ENCODE measurements at regions not wholly inside any gene's neighbourhood (a gene's known extent, or its start where the extent isn't known, plus 50 kb on each side); places are given as distances from the start of the nearest gene placed in this dataset.

DNA sequence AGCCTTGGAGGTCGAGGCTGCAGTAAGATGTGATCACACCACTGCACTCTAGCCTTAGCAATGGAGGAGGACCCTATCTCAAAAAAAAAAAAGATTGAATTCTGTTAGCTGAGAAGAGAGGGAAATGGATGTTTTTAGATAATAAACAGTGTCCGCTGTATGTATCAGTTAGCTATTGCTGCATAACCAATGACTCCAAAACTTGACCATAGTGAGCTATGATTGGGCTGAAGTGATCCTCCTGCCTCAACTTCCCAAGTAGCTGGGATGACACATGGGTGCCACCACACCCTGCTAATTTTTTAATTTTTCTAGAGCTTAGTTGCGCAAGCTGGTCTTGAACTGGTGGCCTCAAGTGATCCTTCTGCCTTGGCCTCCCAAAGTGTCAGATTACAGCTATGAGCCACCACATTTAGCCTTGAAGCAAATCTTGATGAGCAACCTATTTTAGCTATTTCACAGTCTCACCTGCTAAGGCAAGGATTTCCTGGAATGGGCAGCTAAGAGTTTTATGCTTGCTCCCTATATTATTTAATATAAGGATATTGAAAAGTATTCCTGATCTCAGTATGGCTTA, 68.3 kb upstream of the ATF7IP2 start:
- Histone ChIP-seq H2AFZ (ENCODE audit: low read depth, low read length, poor library complexity, severe bottlenecking) (no peak overlapping the region), H3K36me3 (ENCODE audit: control insufficient read depth in 1 of 2, insufficient read depth in 2 of 2, low read length in 2 of 2) (no peaks in the 10 kb centered on the region), H4K20me1 (ENCODE audit: insufficient read depth) (no peaks in the 10 kb centered on the region), H3K79me2 (ENCODE audit: insufficient read depth, low read length) (no peaks in the 10 kb centered on the region), H3K4me2 (ENCODE audit: low read length) (no peak overlapping the region), H3K4me3 (replicated peaks in 1 of 2; ENCODE audit: low read depth in 1 of 2, low read length in 2 of 2) (no peak overlapping the region), H3K4me1 (ENCODE audit: control insufficient read depth in 1 of 2, insufficient read depth in 2 of 2, low read length in 2 of 2) (peaks cover 0 to 5% of the 10 kb centered on the region in 2 experiments; a peak in 1 of 4 replicates), H3K9me3 (ENCODE audit: control insufficient read depth in 1 of 2, insufficient read depth in 1 of 2, low read depth in 1 of 2, low read length in 2 of 2) (no peaks in the 10 kb centered on the region), H3K9ac (ENCODE audit: low read length) (no peak overlapping the region), H3K27ac (ENCODE audit: low read depth, low read length) (no peak overlapping the region), H3K27me3 (ENCODE audit: insufficient read depth, low read length) (no peaks in the 10 kb centered on the region), H3K9me2 (ENCODE audit: insufficient read depth) (no peaks in the 10 kb centered on the region)
- BruUV-seq (replicated peaks) = no TSS peak
- intact Hi-C loops (cut with micrococcal nuclease) = no loop called here
- DNase-seq (ENCODE audit: low read depth, low spot score) (no peak), ATAC-seq (no peak)
- TF ChIP-seq JUND (IDR thresholded peaks at IDR 0.05) = no peak
- no peak for TF ChIP-seq ZFX (IDR thresholded peaks at IDR 0.05)
- TF ChIP-seq YY1 (IDR thresholded peaks at IDR 0.05; ENCODE audit: extremely low read depth, insufficient replicate concordance, low read depth, low read length) = no peak
- no peak for TF ChIP-seq ZNF274 (IDR thresholded peaks at IDR 0.05; ENCODE audit: low read depth, low read length)
- no peak for TF ChIP-seq POLR2AphosphoS5 (IDR thresholded peaks at IDR 0.05; ENCODE audit: low read depth, low read length)
- TF ChIP-seq, protein P1, sequence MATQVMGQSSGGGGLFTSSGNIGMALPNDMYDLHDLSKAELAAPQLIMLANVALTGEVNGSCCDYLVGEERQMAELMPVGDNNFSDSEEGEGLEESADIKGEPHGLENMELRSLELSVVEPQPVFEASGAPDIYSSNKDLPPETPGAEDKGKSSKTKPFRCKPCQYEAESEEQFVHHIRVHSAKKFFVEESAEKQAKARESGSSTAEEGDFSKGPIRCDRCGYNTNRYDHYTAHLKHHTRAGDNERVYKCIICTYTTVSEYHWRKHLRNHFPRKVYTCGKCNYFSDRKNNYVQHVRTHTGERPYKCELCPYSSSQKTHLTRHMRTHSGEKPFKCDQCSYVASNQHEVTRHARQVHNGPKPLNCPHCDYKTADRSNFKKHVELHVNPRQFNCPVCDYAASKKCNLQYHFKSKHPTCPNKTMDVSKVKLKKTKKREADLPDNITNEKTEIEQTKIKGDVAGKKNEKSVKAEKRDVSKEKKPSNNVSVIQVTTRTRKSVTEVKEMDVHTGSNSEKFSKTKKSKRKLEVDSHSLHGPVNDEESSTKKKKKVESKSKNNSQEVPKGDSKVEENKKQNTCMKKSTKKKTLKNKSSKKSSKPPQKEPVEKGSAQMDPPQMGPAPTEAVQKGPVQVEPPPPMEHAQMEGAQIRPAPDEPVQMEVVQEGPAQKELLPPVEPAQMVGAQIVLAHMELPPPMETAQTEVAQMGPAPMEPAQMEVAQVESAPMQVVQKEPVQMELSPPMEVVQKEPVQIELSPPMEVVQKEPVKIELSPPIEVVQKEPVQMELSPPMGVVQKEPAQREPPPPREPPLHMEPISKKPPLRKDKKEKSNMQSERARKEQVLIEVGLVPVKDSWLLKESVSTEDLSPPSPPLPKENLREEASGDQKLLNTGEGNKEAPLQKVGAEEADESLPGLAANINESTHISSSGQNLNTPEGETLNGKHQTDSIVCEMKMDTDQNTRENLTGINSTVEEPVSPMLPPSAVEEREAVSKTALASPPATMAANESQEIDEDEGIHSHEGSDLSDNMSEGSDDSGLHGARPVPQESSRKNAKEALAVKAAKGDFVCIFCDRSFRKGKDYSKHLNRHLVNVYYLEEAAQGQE (IDR thresholded peaks at IDR 0.05; ENCODE audit: low read depth) = no peak
- no peak for TF ChIP-seq FOSL1 (IDR thresholded peaks at IDR 0.05; ENCODE audit: low read depth)
- no peak for TF ChIP-seq EGR1 (IDR thresholded peaks at IDR 0.05; ENCODE audit: low read depth)
- TF ChIP-seq, protein P2, sequence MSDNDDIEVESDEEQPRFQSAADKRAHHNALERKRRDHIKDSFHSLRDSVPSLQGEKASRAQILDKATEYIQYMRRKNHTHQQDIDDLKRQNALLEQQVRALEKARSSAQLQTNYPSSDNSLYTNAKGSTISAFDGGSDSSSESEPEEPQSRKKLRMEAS (IDR thresholded peaks at IDR 0.05) = no peak
- TF ChIP-seq, protein P3, sequence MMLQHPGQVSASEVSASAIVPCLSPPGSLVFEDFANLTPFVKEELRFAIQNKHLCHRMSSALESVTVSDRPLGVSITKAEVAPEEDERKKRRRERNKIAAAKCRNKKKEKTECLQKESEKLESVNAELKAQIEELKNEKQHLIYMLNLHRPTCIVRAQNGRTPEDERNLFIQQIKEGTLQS (IDR thresholded peaks at IDR 0.05) = no peak
- TF ChIP-seq SRF (IDR thresholded peaks at IDR 0.05; ENCODE audit: low read depth) = no peak
- no peak for TF ChIP-seq EZH2 (IDR thresholded peaks at IDR 0.05)
- RAD21 ChIA-PET (ENCODE audit: low non-redundant PET in 1 of 2, low total read pairs in 2 of 2, uncharacterized antibody in 2 of 2, unreplicated experiment in 2 of 2) = no interaction called here
- CTCF ChIA-PET = interaction anchor here (1.7 kb wide), 1 partner anchor 192 kb away, joined by 6 read pairs; no protein-coding TSS in a partner anchor
- POLR2A ChIA-PET = no interaction called here
